Fibroblast of the aortic adventitia (primary cell): ENCODE measurements at regions not wholly inside any gene's neighbourhood (a gene's known extent, or its start where the extent isn't known, plus 50 kb on each side); places are given as distances from the start of the nearest gene placed in this dataset.

Source experiments
- DNase-seq: peaks from one replicate; pipeline ENCODE4 v3.0.0-alpha.2; 2010; ENCODE audit warnings: low read depth
- H3K4me3 ChIP-seq: 2 replicates; pipeline ENCODE4 v1.5.1; 2011; ENCODE audit warnings: low read depth, mild to moderate bottlenecking, control low read depth, low read length, moderate library complexity
- CTCF ChIP-seq: IDR thresholded peaks from 2 replicates; pipeline ENCODE4 v1.5.1; 2011; ENCODE audit warnings: mild to moderate bottlenecking, low read length, control low read depth, inconsistent platforms; ENCODE audit not compliant: insufficient read depth

GRCh38 chr4:145414841-145415240 is 66.8 kb upstream of the SMAD1 start:
- no peak for TF ChIP-seq CTCF
- H3K4me3 ChIP-seq, result no peak overlapping the region
- DNase-seq, result no peak

- no peak for TF ChIP-seq CTCF
- no peak for DNase-seq
- H3K4me3 ChIP-seq, result no peak overlapping the region
Observed at GRCh38 chr4:145414226-145414625, 67.4 kb upstream of the SMAD1 start.

GRCh38 chr4:145406970-145407369 is 74.7 kb upstream of the SMAD1 start:
- H3K4me3 ChIP-seq, result no peak overlapping the region
- no peak for TF ChIP-seq CTCF
- peak; percentile 1 for DNase-seq

GRCh38 chr4:145404761-145405160 is 76.9 kb upstream of the SMAD1 start:
- no peak for TF ChIP-seq CTCF
- no peak overlapping the region for H3K4me3 ChIP-seq
- DNase-seq, result no peak

- no peak for DNase-seq
- no peak for TF ChIP-seq CTCF
- H3K4me3 ChIP-seq, result no peak overlapping the region
Observed at GRCh38 chr4:145396581-145396980, 85.1 kb upstream of the SMAD1 start.

- no peak for TF ChIP-seq CTCF
- no peak for DNase-seq
- no peak overlapping the region for H3K4me3 ChIP-seq
Observed at GRCh38 chr4:145390571-145390970, 91.1 kb upstream of the SMAD1 start.

GRCh38 chr4:145389550-145389949 is 92.1 kb upstream of the SMAD1 start:
- no peak overlapping the region for H3K4me3 ChIP-seq
- DNase-seq, result no peak
- no peak for TF ChIP-seq CTCF
